ENCODE measurements at regions not wholly inside any gene's neighbourhood (a gene's known extent, or its start where the extent isn't known, plus 50 kb on each side); places are given as distances from the start of the nearest gene placed in this dataset.
"Not testable (repeated sequence)": the region's sequence is repeated elsewhere in the genome, so short reads cannot be mapped to it uniquely, and the experiment has no call there.

DNA sequence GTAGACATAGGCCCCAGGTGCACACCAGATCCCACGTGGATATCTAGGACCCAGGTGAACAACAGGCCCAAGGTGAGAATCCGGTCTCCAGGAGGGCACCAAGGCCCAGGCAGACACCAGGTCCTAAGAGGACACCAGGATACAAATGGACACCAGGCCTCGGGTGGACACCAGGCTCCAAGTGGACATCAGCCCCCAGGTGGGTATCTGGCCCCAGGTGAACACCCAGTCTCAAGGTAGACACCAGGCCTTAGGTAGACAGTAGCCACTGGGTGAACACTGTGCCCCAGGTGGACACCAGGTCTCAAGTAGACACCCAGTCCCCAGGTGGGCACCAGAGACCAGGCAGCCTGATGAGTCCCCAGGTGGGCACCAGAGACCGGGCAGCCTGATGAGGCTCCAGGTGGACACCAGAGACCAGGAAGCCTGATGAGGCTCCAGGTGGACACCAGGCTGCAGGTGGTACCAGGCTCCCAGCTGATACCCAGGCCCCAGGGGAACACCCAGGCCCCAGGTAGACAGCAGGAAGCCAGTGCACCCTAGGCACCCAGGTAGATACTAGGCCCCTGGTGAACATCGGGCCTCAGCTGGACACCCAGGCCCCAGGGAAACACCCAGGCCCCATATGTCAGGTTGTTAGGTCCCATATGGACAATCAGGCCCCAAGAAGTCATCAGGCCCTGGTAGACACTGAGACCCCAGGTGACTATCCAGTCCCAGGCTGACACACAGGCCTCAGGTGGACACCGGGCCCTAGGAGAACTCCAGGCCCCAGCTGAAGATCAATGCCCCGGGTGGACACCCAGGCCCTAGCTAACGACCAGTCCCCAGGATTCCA lies 55.1 kb upstream of the SEPTIN5 start:
- Mint-ChIP-seq H3K4me1 (peaks cover 8% of the 10 kb centered on the region), H3K4me3 (no peak overlapping the region), H3K36me3 (no peaks in the 10 kb centered on the region), H3K27ac (no peak overlapping the region), H3K9me3 (no peaks in the 10 kb centered on the region), H3K27me3 (ENCODE audit: insufficient read depth, low read depth) (peaks cover 16% of the 10 kb centered on the region)
- Histone ChIP-seq H3K27me3 (no peaks in the 10 kb centered on the region), H3K4me3 (no peak overlapping the region), H3K9ac (no peak overlapping the region), H2AFZ (replicated peaks) (no peak overlapping the region), H3K27ac (no peak overlapping the region), H4K20me1 (ENCODE audit: low read depth) (no peaks in the 10 kb centered on the region), H3K4me1 (peaks cover 6% of the 10 kb centered on the region), H3F3A (ENCODE audit: low read depth) (no peaks in the 10 kb centered on the region), H3K79me2 (ENCODE audit: low read depth) (no peaks in the 10 kb centered on the region), H3K4me2 (no peak overlapping the region), H3K36me3 (no peaks in the 10 kb centered on the region), H3K9me3 (ENCODE audit: low read depth) (no peaks in the 10 kb centered on the region)
- TF ChIP-seq CTCF (IDR thresholded peaks at IDR 0.05) (no peak), EZH2 (IDR thresholded peaks at IDR 0.05) (no peak), EZH2phosphoT487 (IDR thresholded peaks at IDR 0.05) (no peak)
- DNase-seq (ENCODE audit: low spot score), result no peak

DNA sequence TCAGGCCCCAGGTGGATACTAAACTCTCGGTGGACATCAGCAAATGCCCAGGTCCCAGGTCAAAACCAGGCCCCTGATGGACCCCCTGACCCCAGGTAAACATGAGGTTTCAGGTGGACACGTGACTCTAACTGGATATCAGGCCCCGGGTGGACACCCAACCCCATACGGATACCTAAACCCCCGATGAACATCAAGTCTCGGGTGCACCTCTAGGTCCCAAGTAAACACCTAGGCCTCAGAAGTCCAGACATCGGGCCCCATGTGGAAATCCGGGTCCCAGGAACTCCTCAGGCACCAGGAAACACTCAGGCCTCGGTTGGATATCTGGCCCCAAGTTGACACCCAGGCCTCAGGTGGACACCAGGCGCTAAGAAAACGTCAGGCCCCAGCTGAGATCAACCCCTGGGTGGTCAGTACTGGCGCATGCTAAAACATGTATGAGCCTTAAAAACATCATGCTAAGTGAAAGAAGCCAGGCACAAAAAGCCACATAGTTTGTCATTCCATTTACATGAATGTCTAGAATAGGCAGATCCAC lies 54.4 kb upstream of the SEPTIN5 start:
- H3K4me1 ChIP-seq, result peaks cover 8% of the 10 kb centered on the region
- no peak overlapping the region for H3K9ac ChIP-seq
- H2AFZ ChIP-seq (replicated peaks), result no peak overlapping the region
- no peak overlapping the region for H3K27ac Mint-ChIP-seq
- no peaks in the 10 kb centered on the region for H3F3A ChIP-seq (ENCODE audit: low read depth)
- H3K4me3 ChIP-seq, result no peak overlapping the region
- no peaks in the 10 kb centered on the region for H3K79me2 ChIP-seq (ENCODE audit: low read depth)
- H3K27ac ChIP-seq, result no peak overlapping the region
- H3K9me3 ChIP-seq (ENCODE audit: low read depth), result no peaks in the 10 kb centered on the region
- H3K4me1 Mint-ChIP-seq, result peaks cover 15% of the 10 kb centered on the region
- H3K36me3 Mint-ChIP-seq, result no peaks in the 10 kb centered on the region
- TF ChIP-seq CTCF (IDR thresholded peaks at IDR 0.05), result no peak
- peaks cover 18% of the 10 kb centered on the region for H3K27me3 Mint-ChIP-seq (ENCODE audit: insufficient read depth, low read depth)
- H3K9me3 Mint-ChIP-seq, result no peaks in the 10 kb centered on the region
- H3K4me2 ChIP-seq, result no peak overlapping the region
- no peak for DNase-seq (ENCODE audit: low spot score)
- no peaks in the 10 kb centered on the region for H3K36me3 ChIP-seq
- H3K27me3 ChIP-seq, result no peaks in the 10 kb centered on the region
- no peaks in the 10 kb centered on the region for H4K20me1 ChIP-seq (ENCODE audit: low read depth)
- H3K4me3 Mint-ChIP-seq, result no peak overlapping the region

DNA sequence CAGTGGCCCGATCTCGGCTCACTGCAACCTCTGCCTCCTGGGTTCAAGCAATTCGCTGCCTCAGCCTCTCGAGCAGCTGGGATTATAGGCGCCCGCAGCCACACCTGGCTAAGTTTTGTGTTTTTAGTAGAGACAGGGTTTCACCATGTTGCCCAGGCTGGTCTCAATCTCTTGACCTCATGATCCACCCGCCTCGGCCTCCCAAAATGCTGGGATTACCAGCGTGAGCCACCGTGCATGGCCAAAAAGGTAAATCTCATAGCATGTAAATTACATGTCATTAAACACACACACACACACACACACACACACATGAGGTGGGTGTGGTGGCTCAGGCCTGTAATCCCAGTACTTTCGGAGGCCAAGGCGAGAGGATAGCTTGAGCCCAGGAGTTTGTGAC lies 53.7 kb upstream of the SEPTIN5 start:
- H3K9me3 ChIP-seq (ENCODE audit: low read depth); H3F3A ChIP-seq (ENCODE audit: low read depth); H3K27ac ChIP-seq; H3K9me3 Mint-ChIP-seq; H3K4me3 ChIP-seq; H3K36me3 Mint-ChIP-seq; H3K79me2 ChIP-seq (ENCODE audit: low read depth); H3K27ac Mint-ChIP-seq; H3K36me3 ChIP-seq; H3K4me3 Mint-ChIP-seq; H3K27me3 ChIP-seq; DNase-seq (ENCODE audit: low spot score); H4K20me1 ChIP-seq (ENCODE audit: low read depth); H2AFZ ChIP-seq (replicated peaks); H3K4me2 ChIP-seq; H3K9ac ChIP-seq; H3K4me1 ChIP-seq: not testable (repeated sequence)
- Mint-ChIP-seq H3K4me1 (peaks cover 21% of the 10 kb centered on the region), H3K27me3 (ENCODE audit: insufficient read depth, low read depth) (peaks cover 18% of the 10 kb centered on the region)

GRCh38 chr22:19661156-19661555 lies 53.1 kb upstream of the SEPTIN5 start:
- Mint-ChIP-seq H3K9me3 (no peaks in the 10 kb centered on the region), H3K4me1 (peaks cover 21% of the 10 kb centered on the region), H3K27me3 (ENCODE audit: insufficient read depth, low read depth) (peaks cover 18% of the 10 kb centered on the region), H3K36me3 (no peaks in the 10 kb centered on the region), H3K27ac (no peak overlapping the region), H3K4me3 (no peak overlapping the region)
- DNase-seq (ENCODE audit: low spot score), result no peak
- H4K20me1 ChIP-seq (ENCODE audit: low read depth), result no peaks in the 10 kb centered on the region
- H3K9me3 ChIP-seq (ENCODE audit: low read depth), result no peaks in the 10 kb centered on the region
- no peak overlapping the region for H3K9ac ChIP-seq
- H3F3A ChIP-seq (ENCODE audit: low read depth), result no peaks in the 10 kb centered on the region
- TF ChIP-seq CTCF (IDR thresholded peaks at IDR 0.05) (no peak), EZH2phosphoT487 (IDR thresholded peaks at IDR 0.05) (no peak), EZH2 (IDR thresholded peaks at IDR 0.05) (no peak)
- no peaks in the 10 kb centered on the region for H3K36me3 ChIP-seq
- H3K79me2 ChIP-seq (ENCODE audit: low read depth), result no peaks in the 10 kb centered on the region
- no peak overlapping the region for H3K27ac ChIP-seq
- H3K4me1 ChIP-seq, result peaks cover 8% of the 10 kb centered on the region
- no peak overlapping the region for H3K4me3 ChIP-seq
- no peaks in the 10 kb centered on the region for H3K27me3 ChIP-seq
- no peak overlapping the region for H2AFZ ChIP-seq (replicated peaks)
- no peak overlapping the region for H3K4me2 ChIP-seq

DNA sequence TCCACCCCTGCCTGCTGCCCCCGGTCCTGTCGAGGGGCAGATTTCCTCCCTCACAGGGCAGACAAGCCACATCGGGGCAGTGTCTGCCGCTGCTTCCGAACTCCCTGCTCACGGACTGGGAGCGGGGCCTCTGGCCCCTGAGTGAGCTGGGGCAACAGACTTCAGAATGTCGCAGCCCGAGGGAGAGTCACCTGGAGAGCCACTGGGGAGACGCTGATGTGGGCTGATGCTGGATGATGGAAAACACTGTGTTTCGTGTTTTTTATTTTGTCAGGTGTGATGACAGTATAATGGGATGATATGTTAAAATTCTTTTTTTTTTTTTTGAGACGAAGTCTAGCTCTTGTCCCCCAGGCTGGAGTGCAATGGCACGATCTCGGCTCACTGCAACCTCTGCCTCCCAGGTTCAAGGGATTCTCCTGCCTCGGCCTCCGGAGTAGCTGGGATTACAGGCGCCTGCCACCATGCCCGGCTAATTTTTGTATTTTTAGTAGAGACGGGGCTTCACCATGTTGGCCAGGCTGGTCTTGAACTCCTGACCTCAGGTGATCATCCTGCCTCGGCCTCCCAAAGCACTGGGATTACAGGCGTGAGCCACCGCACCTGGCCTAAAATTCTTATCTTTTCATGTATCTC lies 52.1 kb upstream of the SEPTIN5 start:
- H3K27me3 Mint-ChIP-seq (ENCODE audit: insufficient read depth, low read depth), result peaks cover 21% of the 10 kb centered on the region
- not testable (repeated sequence) for H3K4me3 Mint-ChIP-seq; H3K27ac ChIP-seq; H3K27ac Mint-ChIP-seq; H3K79me2 ChIP-seq (ENCODE audit: low read depth); H2AFZ ChIP-seq (replicated peaks); H3F3A ChIP-seq (ENCODE audit: low read depth); H3K9me3 ChIP-seq (ENCODE audit: low read depth); H3K27me3 ChIP-seq; H3K4me3 ChIP-seq; DNase-seq (ENCODE audit: low spot score); H4K20me1 ChIP-seq (ENCODE audit: low read depth); H3K9ac ChIP-seq; H3K4me1 ChIP-seq; H3K36me3 Mint-ChIP-seq; H3K36me3 ChIP-seq; H3K9me3 Mint-ChIP-seq; H3K4me2 ChIP-seq
- H3K4me1 Mint-ChIP-seq, result peaks cover 28% of the 10 kb centered on the region
